T1000 (cell line): ENCODE measurements at regions not wholly inside any gene's neighbourhood (a gene's known extent, or its start where the extent isn't known, plus 50 kb on each side); places are given as distances from the start of the nearest gene placed in this dataset.
A peak's percentile ranks its signal among the peaks of the same experiment; 100 is the strongest.
"Not testable (repeated sequence)": the region's sequence is repeated elsewhere in the genome, so short reads cannot be mapped to it uniquely, and the experiment has no call there.

Source experiments
- DNase-seq: peaks from one replicate; lab custom pipeline; 2025; ENCODE audit warnings: mixed read lengths; lab: John Stamatoyannopoulos, UW

DNA sequence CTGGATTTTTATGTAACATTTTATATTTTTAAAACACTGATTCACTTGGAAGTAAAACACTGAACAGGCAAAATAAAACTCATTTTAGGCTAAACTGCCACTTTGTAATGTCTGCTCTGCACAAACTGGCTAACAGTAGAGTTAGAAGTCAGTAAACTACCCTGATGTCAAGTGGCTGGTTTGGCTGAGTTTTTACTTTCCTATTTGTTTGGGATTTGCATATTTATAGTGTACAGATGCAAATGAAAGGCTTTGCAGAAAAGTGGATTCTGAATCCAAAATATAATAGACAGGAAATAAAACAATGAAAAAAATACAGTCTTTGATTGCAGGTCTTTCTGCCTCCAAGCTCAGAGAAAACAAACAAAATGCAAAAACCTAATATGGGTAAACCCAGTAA lies 213.1 kb downstream of the CDH26 start:
- no peak for DNase-seq

DNA sequence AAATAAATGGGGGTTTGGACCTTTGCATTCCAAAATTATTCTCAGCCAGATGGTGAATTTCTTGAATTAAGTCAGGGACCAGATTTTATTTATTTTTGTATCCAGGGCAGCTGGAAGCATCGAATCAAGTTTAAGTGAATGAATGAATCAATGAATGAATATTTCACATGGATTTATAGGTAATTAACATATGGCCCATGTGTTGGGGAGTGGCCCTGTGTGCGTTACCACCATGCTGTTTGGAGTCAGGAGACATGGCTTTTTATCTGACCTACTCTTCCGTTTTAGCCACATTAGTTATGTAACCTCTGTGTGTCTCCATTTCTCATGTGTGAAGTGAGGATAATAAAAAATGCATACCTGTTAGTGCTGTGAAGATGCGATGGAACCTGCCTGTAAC lies 213.5 kb downstream of the CDH26 start:
- DNase-seq = no peak

DNA sequence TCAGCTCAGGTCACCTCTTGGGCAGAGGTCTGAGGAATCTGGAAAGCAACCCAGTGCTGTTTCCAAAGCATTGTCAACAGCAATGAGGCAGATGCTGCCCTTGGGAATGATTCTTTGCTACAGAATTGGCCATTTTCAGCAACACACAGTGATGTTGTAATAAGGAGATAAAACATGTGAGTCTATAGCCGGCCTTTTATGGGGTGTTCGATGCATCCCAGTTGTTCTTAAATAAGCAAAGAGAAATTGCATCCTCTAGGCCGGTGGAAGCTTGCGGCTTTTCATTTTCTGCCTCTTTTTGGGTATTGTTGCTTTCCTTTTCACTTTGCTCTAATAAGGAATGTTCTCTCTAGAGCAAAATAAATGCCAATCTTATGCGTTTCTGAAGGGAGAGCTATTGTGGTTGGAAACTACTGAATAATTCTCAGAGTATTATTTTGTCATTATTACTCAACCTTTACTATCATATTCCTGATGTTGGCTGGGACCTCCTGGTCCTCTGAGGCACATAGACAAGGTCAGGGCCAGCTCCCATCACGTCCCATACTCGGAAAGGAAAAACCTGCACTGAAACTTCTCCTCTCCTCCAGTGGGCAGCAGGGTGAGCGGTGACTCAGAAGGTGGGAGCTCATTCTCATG lies 214.2 kb downstream of the CDH26 start:
- no peak for DNase-seq

DNA sequence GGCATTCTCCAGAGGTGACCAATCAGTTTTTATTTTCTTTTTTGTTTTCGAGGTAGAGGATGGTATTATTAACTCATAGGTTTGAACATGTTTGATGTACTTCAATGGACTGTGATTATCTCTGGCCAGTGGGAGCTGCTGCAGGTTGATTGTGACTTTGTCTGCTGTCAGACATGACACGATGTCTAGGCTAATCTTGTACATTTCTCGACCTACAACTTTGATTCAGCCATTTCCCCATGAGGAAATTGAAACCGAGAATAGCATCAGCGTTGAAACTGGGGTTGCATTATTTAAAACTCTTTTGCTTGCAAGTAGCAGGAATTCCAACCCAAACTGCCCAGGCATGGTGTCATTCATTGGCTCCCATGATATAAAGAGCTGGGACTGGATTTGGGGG lies 218.9 kb downstream of the CDH26 start:
- no peak for DNase-seq

DNA sequence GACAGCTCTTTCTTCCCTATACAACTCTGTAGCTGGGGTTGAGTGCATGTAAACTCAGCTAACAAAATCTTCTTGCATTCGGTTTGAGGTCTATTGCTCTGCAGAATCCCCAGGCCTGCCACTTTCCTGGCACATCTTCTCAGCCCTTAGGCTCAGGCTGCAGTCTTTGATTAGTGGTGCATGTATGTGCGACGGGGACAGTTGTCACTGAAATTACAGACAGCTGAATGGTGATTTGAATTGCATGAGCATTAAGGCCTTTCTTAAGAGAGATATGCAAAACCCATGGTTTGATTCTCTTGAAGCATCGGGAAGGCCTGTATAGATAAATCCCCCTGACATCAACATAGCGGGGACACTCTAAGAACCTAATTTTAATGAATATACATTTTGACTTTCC lies 222.8 kb downstream of the CDH26 start:
- DNase-seq = no peak

DNA sequence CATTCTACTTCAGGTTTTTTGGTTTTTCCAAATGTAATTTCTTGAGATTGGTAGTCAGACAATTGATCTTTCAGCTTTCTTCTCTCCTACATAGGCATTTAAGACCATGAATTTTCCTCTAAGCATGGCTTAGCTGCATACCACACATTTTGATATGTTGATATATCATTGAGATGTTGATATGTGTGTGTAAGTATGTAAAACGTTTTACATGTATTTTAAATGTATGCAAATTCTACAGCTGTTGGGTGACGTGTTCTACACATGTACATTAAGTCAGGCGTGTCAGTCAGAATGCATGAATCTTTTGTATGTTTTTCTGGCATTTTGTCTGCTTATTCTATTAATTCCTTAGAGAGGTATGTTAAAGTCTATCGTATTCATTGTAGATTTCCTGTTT lies 228.2 kb downstream of the CDH26 start:
- no peak for DNase-seq

DNA sequence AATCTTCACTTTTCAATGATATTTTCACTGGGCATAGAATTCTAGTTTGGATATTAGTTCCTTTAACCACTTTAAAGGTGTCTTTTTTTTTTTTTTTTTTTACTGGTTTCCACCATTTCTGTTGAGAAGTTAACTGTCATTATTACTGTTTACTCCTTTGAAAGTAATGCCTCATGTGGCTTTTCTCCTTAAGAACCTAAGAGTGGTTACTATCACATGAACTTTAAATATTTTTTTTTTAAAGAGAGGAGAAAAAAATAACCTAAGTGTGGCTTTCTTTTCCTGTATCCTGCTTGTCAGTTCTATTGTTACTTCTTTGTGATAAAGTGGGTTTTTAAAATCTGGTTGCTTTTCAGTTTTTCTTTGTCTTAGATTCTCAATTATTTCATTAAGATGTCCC lies 229.5 kb downstream of the CDH26 start:
- DNase-seq = no peak

DNA sequence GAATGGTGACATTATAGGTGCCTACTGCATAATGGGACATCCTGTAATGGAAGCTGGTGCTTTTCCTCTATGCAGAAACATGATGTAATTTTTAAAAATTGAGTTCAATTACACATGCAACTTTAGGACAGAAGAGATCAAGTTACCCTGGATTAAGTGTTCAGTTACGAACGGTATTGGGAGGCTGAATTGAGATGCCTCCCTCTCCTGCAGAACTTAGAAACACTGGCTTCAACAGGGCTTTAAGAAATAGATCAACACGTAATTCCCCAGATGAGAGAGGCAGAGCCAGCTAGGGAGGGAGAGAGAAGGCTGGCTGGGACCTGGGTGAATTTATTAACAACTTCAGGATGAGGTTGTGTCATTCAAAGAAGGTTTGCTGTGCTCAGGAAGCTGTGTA lies 232.8 kb downstream of the CDH26 start:
- DNase-seq = no peak

DNA sequence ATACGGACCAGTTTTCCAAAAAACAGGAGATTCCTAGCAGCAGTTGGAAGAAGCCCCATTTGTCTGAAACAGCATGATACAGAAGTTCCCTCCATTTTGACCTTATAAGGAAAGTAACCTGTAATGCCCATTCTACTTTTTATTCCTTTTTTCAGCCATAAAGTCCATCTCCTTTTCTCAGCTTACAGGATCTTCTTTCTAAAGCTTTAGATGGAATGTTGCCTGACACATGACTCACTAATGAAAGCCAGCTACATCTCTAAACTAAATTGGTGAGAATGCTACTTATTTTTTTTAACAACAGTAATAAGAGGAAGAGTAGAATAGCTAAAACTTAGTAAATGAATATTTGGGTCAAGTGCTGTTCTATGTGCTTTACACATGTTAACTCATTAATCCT lies 234.1 kb downstream of the CDH26 start:
- no peak for DNase-seq

DNA sequence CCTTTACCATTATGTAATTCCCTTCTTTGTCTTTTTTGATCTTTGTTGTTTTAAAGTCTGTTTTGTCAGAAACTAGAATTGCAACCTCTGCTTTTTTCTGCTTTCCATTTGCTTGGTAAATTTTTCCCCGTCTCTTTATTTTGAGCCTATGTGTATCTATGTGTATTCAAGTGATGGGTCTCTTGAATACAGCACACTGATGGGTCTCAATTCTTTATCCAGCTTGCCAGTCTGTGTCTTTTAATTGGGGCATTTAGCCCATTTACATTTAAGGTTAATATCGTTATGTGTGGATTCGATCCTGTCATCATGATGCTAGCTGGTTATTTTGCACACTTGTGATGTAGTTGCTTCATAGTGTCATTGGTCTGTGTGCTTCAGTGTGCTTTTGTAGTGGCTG lies 240.9 kb downstream of the CDH26 start:
- not testable (repeated sequence) for DNase-seq

DNA sequence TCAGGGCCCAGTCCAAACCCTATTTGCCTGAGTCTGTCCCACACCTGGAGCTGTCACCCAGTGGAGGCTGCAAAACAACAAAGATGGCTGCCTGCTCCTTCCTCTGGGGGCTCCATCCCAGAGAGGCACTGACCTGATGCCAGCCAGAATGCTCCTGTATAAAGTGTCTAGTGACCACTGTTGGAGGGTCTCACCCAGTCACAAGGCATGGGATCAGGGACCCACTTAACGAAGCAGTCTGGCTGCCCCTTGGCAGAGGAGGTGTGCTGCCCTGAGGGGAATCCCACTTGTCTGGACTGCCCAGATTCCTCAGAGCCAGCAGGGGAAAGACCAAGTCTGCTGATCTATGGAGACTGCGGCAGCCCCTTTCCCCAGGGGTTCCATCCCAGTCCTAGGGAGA lies 241.6 kb downstream of the CDH26 start:
- no peak for DNase-seq

DNA sequence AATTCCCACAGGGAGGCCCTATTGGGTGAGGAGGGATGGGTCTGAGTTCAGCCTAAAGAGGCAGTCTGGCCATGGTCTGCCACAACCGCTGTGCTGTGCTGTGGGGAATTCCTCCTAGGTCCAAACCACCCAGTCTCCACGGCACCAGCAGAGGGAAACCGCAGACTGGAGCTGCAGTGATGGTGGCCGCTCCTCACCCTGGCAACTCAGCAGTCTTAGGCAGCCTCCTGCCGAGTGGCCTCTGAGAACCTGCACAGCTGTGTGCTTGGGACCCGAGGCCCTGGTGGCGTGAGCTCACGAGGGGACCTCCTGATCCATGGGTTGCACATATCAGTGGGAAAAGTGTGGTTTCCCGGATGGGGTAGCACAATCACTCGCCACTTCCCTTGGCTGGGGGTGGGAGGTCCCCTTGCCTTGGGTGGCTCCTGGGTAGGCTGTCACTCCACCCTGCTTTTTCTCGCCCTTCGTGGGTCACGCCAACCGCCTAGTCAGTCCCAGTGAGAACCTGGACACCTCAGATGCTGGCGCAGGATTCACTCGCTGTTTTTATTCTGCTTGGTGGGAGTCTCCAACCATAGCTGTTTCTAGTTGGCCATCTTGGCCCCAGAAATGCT lies 242.2 kb downstream of the CDH26 start:
- DNase-seq = no peak

DNA sequence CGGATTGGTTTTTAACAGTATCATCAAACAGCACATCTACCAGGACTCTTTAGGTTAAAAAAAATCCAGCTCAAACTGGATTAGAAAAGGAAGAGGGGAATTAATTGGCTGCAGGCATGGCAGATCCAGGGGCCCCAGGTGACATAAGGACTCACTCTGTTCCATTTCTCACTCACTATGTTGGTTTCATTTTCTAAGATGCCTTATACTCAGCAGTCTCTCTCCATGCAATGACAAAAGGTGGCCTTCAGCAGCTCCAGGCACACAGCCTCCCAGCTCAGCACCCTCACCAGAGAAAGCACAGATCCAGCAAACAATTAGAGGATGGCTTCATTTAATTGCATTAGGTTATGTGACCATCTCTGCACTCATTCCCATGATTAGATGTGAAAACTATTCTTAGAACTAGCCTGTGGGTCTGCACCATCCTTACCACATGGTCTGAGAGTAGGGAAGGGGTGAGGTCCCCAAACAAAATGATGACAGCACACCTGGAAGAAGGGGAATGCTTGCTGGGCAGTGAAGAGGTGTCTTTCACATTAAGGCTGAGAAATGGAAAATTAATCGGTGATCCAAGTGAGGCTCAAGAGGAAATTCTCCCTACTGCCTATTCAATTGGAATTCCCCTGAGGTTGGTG lies 243.1 kb downstream of the CDH26 start:
- DNase-seq = no peak

DNA sequence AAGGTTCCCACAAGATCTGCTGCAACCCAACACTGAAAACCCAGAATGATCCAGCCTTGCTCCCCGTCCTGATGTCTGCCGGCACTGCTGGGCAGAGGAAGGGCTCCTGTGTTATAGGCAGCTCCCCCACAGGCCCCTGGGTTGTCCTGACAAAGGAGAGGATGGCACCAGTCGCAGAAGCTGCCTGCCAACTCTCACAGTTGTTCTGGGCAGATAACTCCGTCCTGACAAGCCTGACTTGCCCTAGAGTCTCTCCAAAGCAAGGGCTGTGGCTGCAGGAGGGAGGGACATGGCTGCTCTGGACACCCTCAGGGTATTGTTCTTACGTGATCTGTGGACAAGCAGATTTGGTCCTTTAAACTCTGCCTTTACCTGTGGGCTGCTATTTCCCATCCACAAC lies 243.8 kb downstream of the CDH26 start:
- DNase-seq = no peak

DNA sequence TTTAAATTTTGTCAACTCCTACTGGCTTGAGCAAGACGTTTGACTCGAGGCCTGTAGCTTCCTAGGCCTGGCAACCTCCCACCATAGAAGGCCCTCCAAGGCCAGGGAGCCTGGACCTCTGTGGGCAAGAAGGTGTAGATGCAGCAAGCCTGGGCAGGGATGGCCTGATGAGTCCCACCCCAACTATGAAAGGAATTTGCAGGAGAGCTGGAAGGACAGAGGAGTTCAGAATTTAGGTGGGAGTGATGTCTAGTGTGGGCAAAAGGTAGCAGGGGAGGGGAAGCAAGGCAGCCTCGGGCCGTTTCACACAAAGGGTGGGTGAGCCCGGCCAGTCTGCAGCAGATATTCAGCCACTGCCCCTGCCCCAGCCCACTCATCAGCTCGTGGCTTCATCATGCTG lies 245.2 kb downstream of the CDH26 start:
- no peak for DNase-seq

DNA sequence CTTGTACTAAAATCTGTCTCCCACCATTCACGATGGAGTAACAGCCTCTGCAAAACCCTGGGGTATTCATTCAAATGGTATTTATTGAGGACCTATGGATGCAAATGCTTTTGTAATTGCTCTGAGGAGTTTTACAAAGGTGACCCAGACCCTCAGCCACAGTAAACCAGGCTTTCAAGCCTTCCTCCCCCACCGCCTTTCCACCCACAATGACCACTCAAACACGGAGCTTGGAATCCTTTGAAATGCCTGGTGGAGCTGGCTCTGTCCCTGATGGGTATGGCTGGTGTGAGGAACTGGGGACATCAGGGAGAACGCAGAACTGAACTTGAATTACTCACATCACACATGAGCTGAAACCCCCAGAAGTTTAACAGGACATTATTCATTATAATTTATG lies 246.4 kb downstream of the CDH26 start:
- no peak for DNase-seq

DNA sequence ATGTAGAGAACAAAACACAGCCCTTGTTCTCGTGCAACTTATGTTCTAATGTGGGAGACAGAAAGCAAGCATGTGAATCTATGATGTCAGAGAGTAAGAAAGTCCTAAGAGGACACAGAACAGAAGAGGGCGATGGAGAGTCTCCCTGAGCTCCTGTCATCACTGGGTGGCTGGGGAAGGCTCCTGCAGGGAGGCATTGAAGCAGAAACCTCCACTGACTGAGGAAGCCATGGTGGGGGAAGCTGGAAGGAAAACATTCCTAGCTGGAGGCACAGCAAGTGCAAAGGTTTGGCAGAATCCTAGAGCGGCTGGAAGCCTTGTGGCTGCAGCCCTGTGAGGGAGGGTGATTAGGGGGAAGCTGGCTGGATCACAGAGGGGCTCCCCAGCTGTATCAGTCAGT lies 248.0 kb downstream of the CDH26 start:
- no peak for DNase-seq

DNA sequence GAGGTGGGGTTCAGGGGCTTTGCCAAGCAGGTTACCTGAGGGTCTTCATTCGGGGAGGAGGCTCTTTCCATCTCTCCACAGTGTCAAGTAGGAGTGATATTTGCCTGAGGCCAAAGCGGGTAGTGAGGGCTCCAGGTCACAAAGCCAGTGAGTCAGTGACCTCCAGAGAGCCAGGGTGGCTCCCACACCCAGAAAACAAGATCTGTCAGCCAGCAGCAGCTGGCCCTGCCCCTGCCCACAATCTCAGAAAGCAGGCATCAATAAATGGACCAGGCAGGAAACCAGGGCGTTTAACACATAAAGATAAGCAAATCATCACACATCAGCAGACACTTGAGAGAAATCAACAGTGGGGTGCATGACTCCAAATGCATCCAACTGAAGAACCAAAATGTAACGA lies 250.8 kb downstream of the CDH26 start:
- DNase-seq = no peak

DNA sequence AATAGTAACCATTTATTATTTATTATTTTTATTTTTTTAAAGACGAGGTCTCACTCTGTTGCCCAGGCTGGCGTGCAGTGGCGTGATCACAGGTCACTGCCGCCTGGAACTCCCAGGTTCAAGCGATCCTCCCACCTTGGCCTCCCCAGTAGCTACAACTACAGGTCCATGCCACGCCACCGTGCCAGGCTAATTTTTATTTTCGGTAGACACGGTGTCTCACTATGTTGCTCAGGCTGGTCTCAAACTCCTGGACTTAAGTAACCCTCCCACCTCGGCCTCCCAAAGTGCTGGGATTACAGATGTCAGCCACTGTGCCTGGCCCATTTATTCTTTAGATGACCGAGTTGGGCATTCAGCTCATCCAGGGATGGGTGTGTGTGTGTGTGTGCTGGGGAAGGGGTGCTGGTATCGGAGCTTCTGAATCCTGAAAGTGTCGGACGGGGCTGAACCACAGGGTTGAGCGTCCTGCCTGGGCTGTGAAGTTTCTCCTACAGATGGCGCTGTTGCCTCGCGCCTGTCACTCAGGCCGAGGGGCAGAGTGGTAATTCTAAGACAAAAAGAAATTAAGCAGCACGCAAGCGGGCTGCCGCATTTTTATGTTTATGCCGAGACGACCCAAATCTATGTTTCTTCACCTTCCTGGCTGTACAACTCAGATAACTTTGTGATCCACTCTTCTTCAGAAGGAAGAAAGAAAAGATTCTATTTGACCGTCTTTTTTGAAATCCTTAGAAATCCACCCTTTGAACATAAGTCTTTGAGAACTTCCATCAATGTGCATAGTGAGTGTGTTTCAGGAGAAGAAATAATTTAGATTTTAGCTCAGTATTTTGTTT lies 252.8 kb downstream of the CDH26 start:
- DNase-seq = peak; percentile 3

DNA sequence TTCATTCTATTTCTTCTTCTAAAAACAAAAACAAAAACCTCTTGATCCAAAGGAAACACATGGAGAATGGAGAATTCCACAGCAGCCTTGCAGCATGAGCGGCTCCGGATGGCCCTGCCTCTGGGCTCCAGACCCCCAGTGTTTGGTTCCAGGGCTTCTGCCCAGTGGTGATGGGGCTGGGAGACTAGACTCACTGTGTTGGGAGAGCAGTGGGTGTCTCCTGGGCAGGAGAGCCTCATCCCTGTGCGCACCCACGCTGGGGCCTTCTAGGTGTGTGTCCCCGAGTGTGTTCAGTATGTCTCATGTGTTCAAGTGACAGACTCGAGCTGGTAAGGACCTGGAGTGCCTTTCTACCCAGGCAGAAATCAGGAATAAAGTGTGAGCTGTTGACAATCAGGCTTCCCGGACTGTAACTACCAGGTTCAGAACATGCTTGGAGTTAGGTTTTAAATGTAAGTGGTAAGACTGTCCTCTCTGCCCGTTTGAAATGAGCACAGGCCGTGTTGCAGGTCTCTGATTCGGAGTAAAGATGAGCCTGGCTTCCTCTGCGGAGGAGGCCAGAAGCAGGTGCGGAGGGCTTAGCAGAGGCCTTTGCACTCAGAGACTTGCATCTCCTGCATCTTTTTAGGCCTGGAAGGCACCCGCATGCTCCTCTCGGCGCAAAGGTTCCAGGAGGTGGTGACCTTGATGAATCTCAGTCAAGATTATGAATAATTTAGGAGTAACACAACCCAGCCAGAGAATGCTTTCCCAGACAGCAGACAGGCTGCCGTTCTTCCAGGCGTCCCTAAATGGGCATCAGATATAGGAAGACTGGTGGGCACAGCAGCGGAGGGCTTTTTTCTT lies 253.6 kb downstream of the CDH26 start:
- no peak for DNase-seq

DNA sequence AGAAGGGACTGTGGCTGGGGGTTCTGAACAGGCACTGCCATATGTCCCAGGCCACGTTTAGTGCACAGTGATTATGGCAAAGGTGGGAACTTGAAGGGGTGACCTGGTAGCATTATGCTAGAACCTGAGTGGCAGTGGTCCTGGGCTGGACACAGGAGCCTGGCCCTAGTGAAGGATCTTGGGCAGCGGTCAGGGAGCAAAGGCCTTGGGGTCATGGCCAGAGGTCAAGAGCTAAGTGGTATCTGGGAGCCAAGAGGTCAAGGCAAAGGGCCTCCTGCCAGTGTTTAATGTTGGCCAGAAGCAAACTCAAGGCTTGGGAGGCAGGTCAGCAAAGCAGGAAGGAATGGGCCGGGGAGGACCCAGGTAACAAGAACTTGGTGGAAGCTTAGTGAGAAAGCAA lies 254.5 kb downstream of the CDH26 start:
- no peak for DNase-seq
